GM12865 (cell line): ENCODE measurements at regions not wholly inside any gene's neighbourhood (a gene's known extent, or its start where the extent isn't known, plus 50 kb on each side); places are given as distances from the start of the nearest gene placed in this dataset.

Experiments
- DNase-seq: peaks from one replicate; pipeline ENCODE4 v3.0.0; 2010; ENCODE audit warnings: low read depth
- H3K4me3 ChIP-seq: 2 replicates; pipeline ENCODE4 v1.5.1; 2011; ENCODE audit warnings: mild to moderate bottlenecking, low read depth, low read length, control low read depth
- TF ChIP-seq, protein P1 (sequence below): IDR thresholded peaks from 2 replicates; pipeline ENCODE4 v1.5.1; 2011; ENCODE audit warnings: low read length, control low read depth, low read depth, inconsistent platforms; ENCODE audit not compliant: insufficient read depth; ENCODE audit errors: missing control alignments

DNA sequence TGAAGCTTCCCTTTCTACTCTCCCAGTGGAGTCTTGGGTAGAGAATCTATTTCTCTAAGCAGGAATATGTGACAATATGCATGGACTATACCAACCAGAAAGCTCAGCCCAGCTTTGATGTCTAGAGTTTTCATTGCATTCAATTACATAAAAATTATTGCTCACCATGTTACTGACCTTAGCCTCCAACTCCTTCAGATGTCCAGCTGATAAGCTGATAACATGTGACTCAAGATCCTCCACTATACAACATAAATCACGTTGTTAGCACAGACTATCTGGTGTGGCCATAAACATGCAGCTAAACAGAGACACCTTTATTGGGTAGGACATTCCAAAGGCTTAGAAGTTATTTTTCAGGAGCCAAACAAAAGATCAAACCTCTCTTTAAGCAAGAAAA, 1168.2 kb downstream of the CDH12 start:
- no peak overlapping the region for H3K4me3 ChIP-seq
- TF ChIP-seq, protein P1, sequence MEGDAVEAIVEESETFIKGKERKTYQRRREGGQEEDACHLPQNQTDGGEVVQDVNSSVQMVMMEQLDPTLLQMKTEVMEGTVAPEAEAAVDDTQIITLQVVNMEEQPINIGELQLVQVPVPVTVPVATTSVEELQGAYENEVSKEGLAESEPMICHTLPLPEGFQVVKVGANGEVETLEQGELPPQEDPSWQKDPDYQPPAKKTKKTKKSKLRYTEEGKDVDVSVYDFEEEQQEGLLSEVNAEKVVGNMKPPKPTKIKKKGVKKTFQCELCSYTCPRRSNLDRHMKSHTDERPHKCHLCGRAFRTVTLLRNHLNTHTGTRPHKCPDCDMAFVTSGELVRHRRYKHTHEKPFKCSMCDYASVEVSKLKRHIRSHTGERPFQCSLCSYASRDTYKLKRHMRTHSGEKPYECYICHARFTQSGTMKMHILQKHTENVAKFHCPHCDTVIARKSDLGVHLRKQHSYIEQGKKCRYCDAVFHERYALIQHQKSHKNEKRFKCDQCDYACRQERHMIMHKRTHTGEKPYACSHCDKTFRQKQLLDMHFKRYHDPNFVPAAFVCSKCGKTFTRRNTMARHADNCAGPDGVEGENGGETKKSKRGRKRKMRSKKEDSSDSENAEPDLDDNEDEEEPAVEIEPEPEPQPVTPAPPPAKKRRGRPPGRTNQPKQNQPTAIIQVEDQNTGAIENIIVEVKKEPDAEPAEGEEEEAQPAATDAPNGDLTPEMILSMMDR = no peak

DNA sequence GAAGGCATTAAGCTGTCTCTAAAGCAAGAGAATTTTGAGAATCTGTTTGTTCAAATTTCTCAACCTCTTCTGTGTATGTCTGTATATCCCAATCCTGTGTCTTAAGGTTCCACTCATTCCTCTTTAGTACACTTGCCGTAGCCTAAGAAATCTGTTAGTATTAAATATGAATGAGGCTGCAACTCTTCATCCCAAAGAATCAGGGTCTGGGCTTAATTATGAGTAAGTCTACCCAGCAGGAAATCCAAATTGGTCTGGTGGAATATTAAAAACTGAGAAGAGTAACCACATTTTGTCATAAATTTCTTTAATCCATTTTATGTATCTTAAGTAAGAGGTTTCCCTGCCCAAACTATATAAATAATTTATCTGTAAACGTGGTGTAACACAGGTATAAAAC, 1171.2 kb downstream of the CDH12 start:
- TF ChIP-seq, protein P1 = no peak
- DNase-seq = no peak
- no peak overlapping the region for H3K4me3 ChIP-seq

More for the DNA sequence above, 1168.2 kb downstream of the CDH12 start:
- no peak for DNase-seq

DNA sequence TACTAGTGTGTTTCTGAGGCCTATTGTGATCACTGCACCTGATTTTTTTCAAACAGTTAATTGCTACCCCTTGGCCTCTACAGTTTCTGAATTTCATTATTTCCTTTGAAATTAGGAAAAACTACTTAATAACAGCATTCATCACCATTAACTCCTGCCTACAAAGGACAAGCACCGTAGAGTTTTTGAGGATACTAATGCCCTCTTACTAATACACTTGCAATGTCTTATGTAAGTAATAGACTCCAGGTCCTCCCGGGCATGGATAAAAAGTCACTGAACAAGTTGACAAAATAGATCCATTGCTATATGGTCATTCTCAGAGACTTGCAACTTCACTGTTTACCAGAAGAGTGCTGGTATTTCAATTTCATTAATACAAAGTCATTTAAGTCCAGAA, 1172.5 kb downstream of the CDH12 start:
- no peak for DNase-seq
- H3K4me3 ChIP-seq = no peak overlapping the region
- TF ChIP-seq, protein P1 = no peak

DNA sequence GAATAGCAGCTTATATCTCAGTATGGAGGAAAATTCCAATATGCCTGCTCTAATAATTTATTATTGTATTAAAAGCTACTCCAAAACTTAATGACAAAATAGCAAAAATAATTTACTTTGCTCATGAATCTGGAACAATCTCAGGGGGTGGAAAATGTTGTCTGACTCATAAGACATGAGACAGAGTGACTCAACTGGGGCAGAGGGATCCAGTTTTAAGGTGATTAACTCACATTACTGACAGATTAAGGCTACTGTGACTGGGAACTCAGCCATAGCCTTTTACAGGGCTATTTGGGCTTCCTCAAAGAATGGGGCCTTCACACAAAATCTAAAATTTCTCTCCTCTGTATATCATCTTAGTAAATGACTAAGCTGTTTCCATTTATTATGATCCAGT, 1172.9 kb downstream of the CDH12 start:
- H3K4me3 ChIP-seq = no peak overlapping the region
- DNase-seq = no peak
- TF ChIP-seq, protein P1 = no peak

DNA sequence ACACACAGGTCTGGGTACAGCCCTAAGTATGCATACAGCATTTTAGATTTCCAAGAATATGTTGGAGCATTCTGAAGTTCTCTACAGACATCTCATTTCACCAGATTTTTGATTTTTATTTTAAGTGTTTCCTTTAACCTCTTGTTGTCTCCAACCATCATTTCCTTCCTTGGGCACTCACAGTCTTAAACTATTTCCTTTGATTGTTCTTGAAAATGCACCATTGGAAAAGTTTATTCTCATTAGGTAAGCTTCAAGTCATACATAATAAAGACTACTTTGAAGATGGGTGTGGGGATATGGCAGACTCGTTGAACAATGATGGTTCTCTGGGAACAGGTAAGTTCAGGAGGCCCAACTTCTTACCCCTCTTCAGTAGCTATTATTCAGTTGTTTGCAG, 1174.6 kb downstream of the CDH12 start:
- TF ChIP-seq, protein P1 = no peak
- H3K4me3 ChIP-seq = no peak overlapping the region
- DNase-seq = no peak

DNA sequence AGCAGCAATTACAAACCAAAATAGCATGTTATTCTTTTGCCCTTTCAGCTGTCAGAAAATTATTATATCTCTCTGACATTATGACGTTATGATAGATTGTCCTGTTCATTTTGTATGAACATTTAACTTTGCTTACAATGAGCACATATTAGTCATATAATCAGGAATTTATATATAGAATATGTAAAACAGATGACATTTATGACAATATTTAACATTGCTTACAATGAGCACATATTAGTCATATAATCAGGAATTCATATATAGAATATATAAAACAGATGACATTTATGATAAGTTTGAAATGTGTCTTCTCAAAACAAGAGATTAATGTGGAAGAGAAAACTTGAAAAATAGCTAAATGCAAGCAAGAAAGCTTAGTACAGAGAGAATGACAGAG, 1180.2 kb downstream of the CDH12 start:
- no peak overlapping the region for H3K4me3 ChIP-seq
- TF ChIP-seq, protein P1 = no peak
- DNase-seq = no peak

DNA sequence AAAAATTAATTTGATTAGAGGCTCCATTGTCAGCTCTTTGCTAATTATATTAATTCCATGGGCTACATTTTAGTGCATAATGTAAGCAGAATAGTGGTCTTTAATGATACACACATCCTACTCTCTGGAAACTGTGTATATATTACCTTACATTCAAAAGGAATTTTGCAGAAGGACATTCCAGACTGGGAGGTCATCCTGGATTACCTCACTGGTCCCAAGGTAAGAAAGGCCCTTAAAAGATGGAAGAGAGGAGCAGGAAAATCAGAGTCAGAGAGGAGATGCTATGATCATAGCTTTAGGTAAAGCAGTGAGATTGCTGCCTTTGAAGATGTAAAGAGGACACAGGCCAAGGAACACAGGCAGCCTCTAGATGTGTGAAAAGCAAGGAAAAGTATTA, 1180.8 kb downstream of the CDH12 start:
- TF ChIP-seq, protein P1 = no peak
- no peak for DNase-seq
- no peak overlapping the region for H3K4me3 ChIP-seq
